GM12873 (cell line): ENCODE measurements at regions not wholly inside any gene's neighbourhood (a gene's known extent, or its start where the extent isn't known, plus 50 kb on each side); places are given as distances from the start of the nearest gene placed in this dataset.

ENCODE experiments used
- CTCF ChIP-seq: IDR thresholded peaks from 2 replicates; pipeline ENCODE4 v1.5.1; 2012; ENCODE audit warnings: low read depth, mild to moderate bottlenecking, moderate library complexity, low read length, control low read depth; ENCODE audit not compliant: insufficient read depth; ENCODE audit errors: missing control alignments

GRCh38 chr9:78919701-78920100 is 622.8 kb downstream of the PSAT1 start:
- TF ChIP-seq CTCF: no peak

- no peak for TF ChIP-seq CTCF
These were observed 624.4 kb downstream of the PSAT1 start for GRCh38 chr9:78921341-78921740.

- no peak for TF ChIP-seq CTCF
These were observed 627.2 kb downstream of the PSAT1 start for GRCh38 chr9:78923966-78924659.

- no peak for TF ChIP-seq CTCF
These were observed 630.4 kb downstream of the PSAT1 start for GRCh38 chr9:78927099-78927940.

- TF ChIP-seq CTCF: no peak
These were observed 631.9 kb downstream of the PSAT1 start for GRCh38 chr9:78928625-78929405.

- TF ChIP-seq CTCF: no peak
These were observed 633.4 kb downstream of the PSAT1 start for GRCh38 chr9:78930281-78930680.
